RWPE1 (cell line): ENCODE measurements at regions not wholly inside any gene's neighbourhood (a gene's known extent, or its start where the extent isn't known, plus 50 kb on each side); places are given as distances from the start of the nearest gene placed in this dataset.

ENCODE experiments used
- CTCF ChIA-PET: fragments of 350-600 bp; sonication (Branson Sonifier 250); formaldehyde crosslinking; extraction: SDS; loops from one replicate; lab custom pipeline; 2021; lab: Yijun Ruan, JAX
- POLR2A ChIA-PET: fragments of 400-600 bp; formaldehyde crosslinking; extraction: SDS; loops from one replicate; lab custom pipeline; 2020; ENCODE audit warnings: antibody characterized with exemption; ENCODE audit not compliant: low non-redundant PET; lab: Yijun Ruan, JAX
- DNase-seq: peaks from one replicate; pipeline ENCODE4 v3.0.0; 2012; ENCODE audit warnings: low spot score
- H3K27ac ChIP-seq: fragments of 450-650 bp; 2 replicates; pipeline ENCODE4 v1.5.1; 2017
- CTCF ChIP-seq: fragments of 450-650 bp; conservative IDR thresholded peaks from 2 replicates; pipeline ENCODE4 v1.5.1; 2017; ENCODE audit warnings: low read depth, mild to moderate bottlenecking

GRCh38 chr2:220275454-220275853 lies 648.0 kb downstream of the SLC4A3 start:
- TF ChIP-seq CTCF = no peak
- ChIA-PET POLR2A (no interaction called here), CTCF (interaction anchor here (0.7 kb wide), 1 partner anchor 373 kb away, joined by 3 read pairs; no protein-coding TSS in a partner anchor)
- DNase-seq = peak; percentile 63
- peak overlapping the region; percentile 52; the same call in 1 of the 2 replicates for H3K27ac ChIP-seq

GRCh38 chr2:220276741-220277444 lies 649.5 kb downstream of the SLC4A3 start:
- TF ChIP-seq CTCF = no peak
- CTCF ChIA-PET = no interaction called here
- H3K27ac ChIP-seq = no peak overlapping the region
- POLR2A ChIA-PET = no interaction called here
- no peak for DNase-seq

GRCh38 chr2:220277445-220277975 lies 650.1 kb downstream of the SLC4A3 start:
- no peak for TF ChIP-seq CTCF
- DNase-seq = peak; percentile 62
- POLR2A ChIA-PET = no interaction called here
- CTCF ChIA-PET = no interaction called here
- no peak overlapping the region for H3K27ac ChIP-seq

GRCh38 chr2:220278022-220278421 lies 650.6 kb downstream of the SLC4A3 start:
- TF ChIP-seq CTCF = no peak
- DNase-seq = no peak
- no peak overlapping the region for H3K27ac ChIP-seq
- ChIA-PET CTCF (no interaction called here), POLR2A (no interaction called here)

- H3K27ac ChIP-seq = peak overlapping the region; percentile 87
- no peak for TF ChIP-seq CTCF
Measured at GRCh38 chr2:220279372-220279771, 651.9 kb downstream of the SLC4A3 start.

GRCh38 chr2:220279840-220280239 lies 652.4 kb downstream of the SLC4A3 start:
- no peak overlapping the region for H3K27ac ChIP-seq
- peak; percentile 47 for DNase-seq
- TF ChIP-seq CTCF = no peak
- ChIA-PET POLR2A (no interaction called here), CTCF (interaction anchor here (0.6 kb wide), 1 partner anchor 125 kb away, joined by 3 read pairs; no protein-coding TSS in a partner anchor)

More at GRCh38 chr2:220279372-220279771, 651.9 kb downstream of the SLC4A3 start:
- CTCF ChIA-PET = no interaction called here
- DNase-seq = peak; percentile 90
- POLR2A ChIA-PET = no interaction called here
